ENCODE measurements at regions not wholly inside any gene's neighbourhood (a gene's known extent, or its start where the extent isn't known, plus 50 kb on each side); places are given as distances from the start of the nearest gene placed in this dataset.
"Not testable (repeated sequence)": the region's sequence is repeated elsewhere in the genome, so short reads cannot be mapped to it uniquely, and the experiment has no call there.

GRCh38 chr3:132084982-132085381 lies 50.2 kb upstream of the CPNE4 start:
- DNase-seq (ENCODE audit: insufficient read length) (no peak), FAIRE-seq (no peak)
- TF ChIP-seq TAF1 (IDR thresholded peaks at IDR 0.05; ENCODE audit: borderline replicate concordance, low read depth, low read length), result no peak
- TF ChIP-seq POLR2A (IDR thresholded peaks at IDR 0.05; ENCODE audit: low read depth, low read length), result no peak
- TF ChIP-seq POLR2AphosphoS5 (IDR thresholded peaks at IDR 0.05; ENCODE audit: low read depth, low read length), result no peak

GRCh38 chr3:132087356-132087755 lies 52.5 kb upstream of the CPNE4 start:
- FAIRE-seq (no peak), DNase-seq (ENCODE audit: insufficient read length) (no peak)
- TF ChIP-seq TAF1 (IDR thresholded peaks at IDR 0.05; ENCODE audit: borderline replicate concordance, low read depth, low read length), result no peak
- no peak for TF ChIP-seq POLR2AphosphoS5 (IDR thresholded peaks at IDR 0.05; ENCODE audit: low read depth, low read length)
- TF ChIP-seq POLR2A (IDR thresholded peaks at IDR 0.05; ENCODE audit: low read depth, low read length), result no peak

GRCh38 chr3:132088291-132088690 lies 53.5 kb upstream of the CPNE4 start:
- FAIRE-seq (no peak), DNase-seq (ENCODE audit: insufficient read length) (no peak)
- TF ChIP-seq POLR2AphosphoS5 (IDR thresholded peaks at IDR 0.05; ENCODE audit: low read depth, low read length), result no peak
- TF ChIP-seq TAF1 (IDR thresholded peaks at IDR 0.05; ENCODE audit: borderline replicate concordance, low read depth, low read length), result no peak
- TF ChIP-seq POLR2A (IDR thresholded peaks at IDR 0.05; ENCODE audit: low read depth, low read length), result no peak

GRCh38 chr3:132090921-132091320 lies 56.1 kb upstream of the CPNE4 start:
- no peak for DNase-seq (ENCODE audit: insufficient read length)
- no peak for FAIRE-seq
- TF ChIP-seq POLR2A (IDR thresholded peaks at IDR 0.05; ENCODE audit: low read depth, low read length), result no peak
- TF ChIP-seq POLR2AphosphoS5 (IDR thresholded peaks at IDR 0.05; ENCODE audit: low read depth, low read length), result no peak
- no peak for TF ChIP-seq TAF1 (IDR thresholded peaks at IDR 0.05; ENCODE audit: borderline replicate concordance, low read depth, low read length)

GRCh38 chr3:132116601-132117000 lies 81.8 kb upstream of the CPNE4 start:
- no peak for DNase-seq (ENCODE audit: insufficient read length)
- FAIRE-seq, result no peak
- TF ChIP-seq TAF1 (IDR thresholded peaks at IDR 0.05; ENCODE audit: borderline replicate concordance, low read depth, low read length) (no peak), POLR2AphosphoS5 (IDR thresholded peaks at IDR 0.05; ENCODE audit: low read depth, low read length) (no peak), POLR2A (IDR thresholded peaks at IDR 0.05; ENCODE audit: low read depth, low read length) (no peak)

GRCh38 chr3:132117642-132118041 lies 82.8 kb upstream of the CPNE4 start:
- no peak for DNase-seq (ENCODE audit: insufficient read length)
- no peak for TF ChIP-seq POLR2AphosphoS5 (IDR thresholded peaks at IDR 0.05; ENCODE audit: low read depth, low read length)
- no peak for TF ChIP-seq POLR2A (IDR thresholded peaks at IDR 0.05; ENCODE audit: low read depth, low read length)
- no peak for TF ChIP-seq TAF1 (IDR thresholded peaks at IDR 0.05; ENCODE audit: borderline replicate concordance, low read depth, low read length)
- FAIRE-seq, result no peak

- DNase-seq (ENCODE audit: insufficient read length) (no peak), FAIRE-seq (no peak)
- TF ChIP-seq POLR2A (IDR thresholded peaks at IDR 0.05; ENCODE audit: low read depth, low read length), result no peak
- TF ChIP-seq POLR2AphosphoS5 (IDR thresholded peaks at IDR 0.05; ENCODE audit: low read depth, low read length), result no peak
- no peak for TF ChIP-seq TAF1 (IDR thresholded peaks at IDR 0.05; ENCODE audit: borderline replicate concordance, low read depth, low read length)
Measured at GRCh38 chr3:132119531-132119930, 84.7 kb upstream of the CPNE4 start.

- TF ChIP-seq POLR2AphosphoS5 (IDR thresholded peaks at IDR 0.05; ENCODE audit: low read depth, low read length), result no peak
- no peak for TF ChIP-seq TAF1 (IDR thresholded peaks at IDR 0.05; ENCODE audit: borderline replicate concordance, low read depth, low read length)
- no peak for TF ChIP-seq POLR2A (IDR thresholded peaks at IDR 0.05; ENCODE audit: low read depth, low read length)
- no peak for FAIRE-seq
- no peak for DNase-seq (ENCODE audit: insufficient read length)
Measured at GRCh38 chr3:132124096-132124495, 89.3 kb upstream of the CPNE4 start.

GRCh38 chr3:132124651-132125284 lies 90.0 kb upstream of the CPNE4 start:
- DNase-seq (ENCODE audit: insufficient read length) (no peak), FAIRE-seq (no peak)
- TF ChIP-seq TAF1 (IDR thresholded peaks at IDR 0.05; ENCODE audit: borderline replicate concordance, low read depth, low read length), result no peak
- no peak for TF ChIP-seq POLR2A (IDR thresholded peaks at IDR 0.05; ENCODE audit: low read depth, low read length)
- no peak for TF ChIP-seq POLR2AphosphoS5 (IDR thresholded peaks at IDR 0.05; ENCODE audit: low read depth, low read length)

GRCh38 chr3:132134611-132135010 lies 99.8 kb upstream of the CPNE4 start:
- DNase-seq (ENCODE audit: insufficient read length) (no peak), FAIRE-seq (no peak)
- TF ChIP-seq TAF1 (IDR thresholded peaks at IDR 0.05; ENCODE audit: borderline replicate concordance, low read depth, low read length) (no peak), POLR2A (IDR thresholded peaks at IDR 0.05; ENCODE audit: low read depth, low read length) (no peak), POLR2AphosphoS5 (IDR thresholded peaks at IDR 0.05; ENCODE audit: low read depth, low read length) (no peak)

GRCh38 chr3:132135628-132136333 lies 101.0 kb upstream of the CPNE4 start:
- no peak for DNase-seq (ENCODE audit: insufficient read length)
- TF ChIP-seq POLR2AphosphoS5 (IDR thresholded peaks at IDR 0.05; ENCODE audit: low read depth, low read length) (no peak), TAF1 (IDR thresholded peaks at IDR 0.05; ENCODE audit: borderline replicate concordance, low read depth, low read length) (no peak), POLR2A (IDR thresholded peaks at IDR 0.05; ENCODE audit: low read depth, low read length) (no peak)
- FAIRE-seq, result no peak

GRCh38 chr3:132136334-132136716 lies 101.5 kb upstream of the CPNE4 start:
- FAIRE-seq, result no peak

GRCh38 chr3:132136902-132137301 lies 102.1 kb upstream of the CPNE4 start:
- not testable (repeated sequence) for FAIRE-seq

More at GRCh38 chr3:132136334-132136716, 101.5 kb upstream of the CPNE4 start:
- DNase-seq (ENCODE audit: insufficient read length), result no peak
- no peak for TF ChIP-seq POLR2A (IDR thresholded peaks at IDR 0.05; ENCODE audit: low read depth, low read length)
- no peak for TF ChIP-seq POLR2AphosphoS5 (IDR thresholded peaks at IDR 0.05; ENCODE audit: low read depth, low read length)
- no peak for TF ChIP-seq TAF1 (IDR thresholded peaks at IDR 0.05; ENCODE audit: borderline replicate concordance, low read depth, low read length)

More at GRCh38 chr3:132136902-132137301, 102.1 kb upstream of the CPNE4 start:
- not testable (repeated sequence) for DNase-seq (ENCODE audit: insufficient read length)
